Left ventricle myocardium inferior (tissue), 1 donor: ENCODE measurements at regions not wholly inside any gene's neighbourhood (a gene's known extent, or its start where the extent isn't known, plus 50 kb on each side); places are given as distances from the start of the nearest gene placed in this dataset.

Source experiments
- DNase-seq: peaks from one replicate; pipeline ENCODE4 v3.0.0-alpha.2; 2020
- H3K27ac ChIP-seq: fragments of 200-600 bp; replicated peaks from 2 replicates; pipeline ENCODE4 v1.8.0; 2021
- H3K27me3 ChIP-seq: fragments of 200-600 bp; 2 replicates; pipeline ENCODE4 v1.8.0; 2021; ENCODE audit warnings: low read depth
- H3K36me3 ChIP-seq: fragments of 200-600 bp; 2 replicates; pipeline ENCODE4 v1.8.0; 2021
- H3K4me1 ChIP-seq: fragments of 200-600 bp; 2 replicates; pipeline ENCODE4 v1.8.0; 2021
- H3K4me3 ChIP-seq: fragments of 200-600 bp; 2 replicates; pipeline ENCODE4 v1.8.0; 2021; ENCODE audit warnings: mild to moderate bottlenecking, moderate library complexity
- H3K9me3 ChIP-seq: fragments of 200-600 bp; replicated peaks from 2 replicates; pipeline ENCODE4 v1.8.0; 2021
- CTCF ChIP-seq: fragments of 200-600 bp; IDR thresholded peaks from 2 replicates; pipeline ENCODE4 v1.8.0; 2021; ENCODE audit warnings: antibody characterized with exemption, mild to moderate bottlenecking, borderline replicate concordance
- intact Hi-C: fragments of 100-400 bp; cut with micrococcal nuclease; formaldehyde crosslinking; loops from one replicate; pipeline ENCODE4 v1.11.0; 2022
- donor health status: DM: no; HTN: yes; CAD: no; lungs with severe emphysema.

GRCh38 chr10:36542493-36542892 lies 582.9 kb upstream of the ANKRD30A start:
- Histone ChIP-seq H3K27me3 (no peaks in the 10 kb centered on the region), H3K4me3 (no peak overlapping the region), H3K27ac (no peak overlapping the region), H3K4me1 (no peaks in the 10 kb centered on the region), H3K9me3 (no peaks in the 10 kb centered on the region), H3K36me3 (no peaks in the 10 kb centered on the region)
- intact Hi-C loops: no loop called here
- no peak for DNase-seq
- TF ChIP-seq CTCF: no peak

- Histone ChIP-seq H3K9me3 (no peaks in the 10 kb centered on the region), H3K27ac (no peak overlapping the region), H3K27me3 (no peaks in the 10 kb centered on the region), H3K4me1 (no peaks in the 10 kb centered on the region), H3K36me3 (no peaks in the 10 kb centered on the region), H3K4me3 (no peak overlapping the region)
- TF ChIP-seq CTCF: no peak
- no peak for DNase-seq
- intact Hi-C loops: no loop called here
Observed at GRCh38 chr10:36540611-36541010, 584.8 kb upstream of the ANKRD30A start.

GRCh38 chr10:36538953-36539586 lies 586.3 kb upstream of the ANKRD30A start:
- no peaks in the 10 kb centered on the region for H3K36me3 ChIP-seq
- no peaks in the 10 kb centered on the region for H3K4me1 ChIP-seq
- no peak overlapping the region for H3K4me3 ChIP-seq
- TF ChIP-seq CTCF: no peak
- H3K27ac ChIP-seq: no peak overlapping the region
- intact Hi-C loops: no loop called here
- no peaks in the 10 kb centered on the region for H3K27me3 ChIP-seq
- no peak for DNase-seq
- H3K9me3 ChIP-seq: no peaks in the 10 kb centered on the region

- Histone ChIP-seq H3K27ac (no peak overlapping the region), H3K4me1 (no peaks in the 10 kb centered on the region), H3K9me3 (peaks cover 11% of the 10 kb centered on the region), H3K27me3 (no peaks in the 10 kb centered on the region), H3K36me3 (no peaks in the 10 kb centered on the region), H3K4me3 (no peak overlapping the region)
- no peak for TF ChIP-seq CTCF
- DNase-seq: no peak
- intact Hi-C loops: no loop called here
Observed at GRCh38 chr10:36534471-36535002, 590.9 kb upstream of the ANKRD30A start.

GRCh38 chr10:36533861-36534260 lies 591.5 kb upstream of the ANKRD30A start:
- Histone ChIP-seq H3K36me3 (no peaks in the 10 kb centered on the region), H3K27me3 (no peaks in the 10 kb centered on the region), H3K9me3 (peaks cover 18% of the 10 kb centered on the region), H3K27ac (no peak overlapping the region), H3K4me3 (no peak overlapping the region), H3K4me1 (no peaks in the 10 kb centered on the region)
- DNase-seq: no peak
- intact Hi-C loops: no loop called here
- TF ChIP-seq CTCF: no peak
